ENCODE measurements at regions not wholly inside any gene's neighbourhood (a gene's known extent, or its start where the extent isn't known, plus 50 kb on each side); places are given as distances from the start of the nearest gene placed in this dataset.
A peak's percentile ranks its signal among the peaks of the same experiment; 100 is the strongest.

DNA sequence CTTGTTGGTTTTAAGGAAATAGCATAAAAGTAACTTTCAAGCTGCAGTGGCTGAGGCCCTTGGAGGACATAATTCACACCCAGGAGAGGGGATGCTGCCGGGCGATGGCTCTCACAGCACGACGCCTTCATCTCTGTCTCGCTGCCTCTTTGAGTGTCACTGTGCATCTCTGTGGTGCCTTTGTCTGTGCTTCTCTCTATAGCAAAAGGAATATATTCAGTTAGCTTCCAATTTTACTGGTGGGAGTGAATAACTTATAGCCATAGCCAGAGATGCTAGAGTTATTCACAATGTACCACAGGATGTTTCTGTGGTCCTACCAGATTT is 276.7 kb downstream of the SYK start:
- no peaks in the 10 kb centered on the region for H3K36me3 Mint-ChIP-seq (ENCODE audit: low read depth, unreplicated experiment)
- H3K4me3 Mint-ChIP-seq (ENCODE audit: unreplicated experiment): no peak overlapping the region
- no peak for TF ChIP-seq EZH2 (IDR thresholded peaks at IDR 0.05; ENCODE audit: insufficient read depth, low read length)
- TF ChIP-seq, protein P1, sequence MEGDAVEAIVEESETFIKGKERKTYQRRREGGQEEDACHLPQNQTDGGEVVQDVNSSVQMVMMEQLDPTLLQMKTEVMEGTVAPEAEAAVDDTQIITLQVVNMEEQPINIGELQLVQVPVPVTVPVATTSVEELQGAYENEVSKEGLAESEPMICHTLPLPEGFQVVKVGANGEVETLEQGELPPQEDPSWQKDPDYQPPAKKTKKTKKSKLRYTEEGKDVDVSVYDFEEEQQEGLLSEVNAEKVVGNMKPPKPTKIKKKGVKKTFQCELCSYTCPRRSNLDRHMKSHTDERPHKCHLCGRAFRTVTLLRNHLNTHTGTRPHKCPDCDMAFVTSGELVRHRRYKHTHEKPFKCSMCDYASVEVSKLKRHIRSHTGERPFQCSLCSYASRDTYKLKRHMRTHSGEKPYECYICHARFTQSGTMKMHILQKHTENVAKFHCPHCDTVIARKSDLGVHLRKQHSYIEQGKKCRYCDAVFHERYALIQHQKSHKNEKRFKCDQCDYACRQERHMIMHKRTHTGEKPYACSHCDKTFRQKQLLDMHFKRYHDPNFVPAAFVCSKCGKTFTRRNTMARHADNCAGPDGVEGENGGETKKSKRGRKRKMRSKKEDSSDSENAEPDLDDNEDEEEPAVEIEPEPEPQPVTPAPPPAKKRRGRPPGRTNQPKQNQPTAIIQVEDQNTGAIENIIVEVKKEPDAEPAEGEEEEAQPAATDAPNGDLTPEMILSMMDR (IDR thresholded peaks at IDR 0.05; ENCODE audit: insufficient read depth, low read depth, low read length): no peak
- H3K4me2 ChIP-seq (ENCODE audit: low read length): no peak overlapping the region
- no peak overlapping the region for H3K27ac Mint-ChIP-seq (ENCODE audit: unreplicated experiment)
- H3K27me3 Mint-ChIP-seq (ENCODE audit: low read depth, unreplicated experiment): peaks cover 5% of the 10 kb centered on the region
- H3K4me1 Mint-ChIP-seq (ENCODE audit: low read depth, unreplicated experiment): peaks cover 2% of the 10 kb centered on the region
- FAIRE-seq (no peak), DNase-seq (ENCODE audit: low read depth) (no peak)
- H3K27me3 ChIP-seq (ENCODE audit: insufficient read depth, low read length): no peaks in the 10 kb centered on the region
- no peak overlapping the region for H3K4me3 ChIP-seq (ENCODE audit: insufficient read depth, low read depth, low read length)
- H3K9me3 Mint-ChIP-seq (ENCODE audit: unreplicated experiment): peaks cover 1% of the 10 kb centered on the region
- no peaks in the 10 kb centered on the region for H4K20me1 ChIP-seq (ENCODE audit: insufficient read depth, low read length)
- H3K9ac ChIP-seq (ENCODE audit: low read length): no peak overlapping the region
- no peak overlapping the region for H3K27ac ChIP-seq (ENCODE audit: low read depth, low read length)
- H3K36me3 ChIP-seq (ENCODE audit: insufficient read depth, low read length): no peaks in the 10 kb centered on the region
- no peaks in the 10 kb centered on the region for H3K4me1 ChIP-seq (ENCODE audit: insufficient read depth, low read length)
- no peaks in the 10 kb centered on the region for H3K9me3 ChIP-seq (ENCODE audit: insufficient read depth, low read depth, low read length)
- no peaks in the 10 kb centered on the region for H3K79me2 ChIP-seq (ENCODE audit: insufficient read depth, low read length)
- H2AFZ ChIP-seq (ENCODE audit: low read depth, low read length): no peak overlapping the region

DNA sequence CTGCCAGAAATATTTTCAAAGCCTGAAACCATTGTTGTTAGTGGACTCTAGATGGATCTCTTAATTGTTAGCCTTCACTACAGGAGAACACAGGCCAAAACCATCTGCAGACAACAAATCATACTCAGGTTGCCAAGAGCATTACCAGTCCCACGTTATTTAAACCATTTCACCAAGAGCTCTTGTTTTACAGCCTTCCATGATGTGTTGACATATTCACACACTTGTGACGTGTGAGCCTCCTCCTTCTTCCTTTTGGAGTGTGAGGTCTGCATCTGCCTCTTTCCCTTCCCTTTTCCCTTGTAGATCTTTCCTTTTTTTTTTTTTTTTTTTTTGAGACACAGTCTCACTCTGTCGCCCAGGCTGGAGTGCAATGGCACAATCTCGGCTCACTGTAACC is 279.0 kb downstream of the AUH start:
- Histone ChIP-seq H3K27me3 (ENCODE audit: insufficient read depth, low read length) (no peaks in the 10 kb centered on the region), H3K27ac (ENCODE audit: low read depth, low read length) (no peak overlapping the region), H3K4me1 (ENCODE audit: insufficient read depth, low read length) (no peaks in the 10 kb centered on the region), H3K4me2 (ENCODE audit: low read length) (no peak overlapping the region), H3K9me3 (ENCODE audit: insufficient read depth, low read depth, low read length) (no peaks in the 10 kb centered on the region), H2AFZ (ENCODE audit: low read depth, low read length) (no peak overlapping the region), H4K20me1 (ENCODE audit: insufficient read depth, low read length) (no peaks in the 10 kb centered on the region), H3K9ac (ENCODE audit: low read length) (no peak overlapping the region), H3K36me3 (ENCODE audit: insufficient read depth, low read length) (no peaks in the 10 kb centered on the region), H3K79me2 (ENCODE audit: insufficient read depth, low read length) (no peaks in the 10 kb centered on the region), H3K4me3 (ENCODE audit: insufficient read depth, low read depth, low read length) (no peak overlapping the region)
- Mint-ChIP-seq H3K27ac (ENCODE audit: unreplicated experiment) (no peak overlapping the region), H3K9me3 (ENCODE audit: unreplicated experiment) (no peaks in the 10 kb centered on the region), H3K4me3 (ENCODE audit: unreplicated experiment) (peak overlapping the region; percentile 55), H3K36me3 (ENCODE audit: low read depth, unreplicated experiment) (no peaks in the 10 kb centered on the region), H3K27me3 (ENCODE audit: low read depth, unreplicated experiment) (peaks cover 4% of the 10 kb centered on the region), H3K4me1 (ENCODE audit: low read depth, unreplicated experiment) (no peaks in the 10 kb centered on the region)
- TF ChIP-seq EZH2 (IDR thresholded peaks at IDR 0.05; ENCODE audit: insufficient read depth, low read length): no peak
- DNase-seq (ENCODE audit: low read depth) (no peak), FAIRE-seq (no peak)

DNA sequence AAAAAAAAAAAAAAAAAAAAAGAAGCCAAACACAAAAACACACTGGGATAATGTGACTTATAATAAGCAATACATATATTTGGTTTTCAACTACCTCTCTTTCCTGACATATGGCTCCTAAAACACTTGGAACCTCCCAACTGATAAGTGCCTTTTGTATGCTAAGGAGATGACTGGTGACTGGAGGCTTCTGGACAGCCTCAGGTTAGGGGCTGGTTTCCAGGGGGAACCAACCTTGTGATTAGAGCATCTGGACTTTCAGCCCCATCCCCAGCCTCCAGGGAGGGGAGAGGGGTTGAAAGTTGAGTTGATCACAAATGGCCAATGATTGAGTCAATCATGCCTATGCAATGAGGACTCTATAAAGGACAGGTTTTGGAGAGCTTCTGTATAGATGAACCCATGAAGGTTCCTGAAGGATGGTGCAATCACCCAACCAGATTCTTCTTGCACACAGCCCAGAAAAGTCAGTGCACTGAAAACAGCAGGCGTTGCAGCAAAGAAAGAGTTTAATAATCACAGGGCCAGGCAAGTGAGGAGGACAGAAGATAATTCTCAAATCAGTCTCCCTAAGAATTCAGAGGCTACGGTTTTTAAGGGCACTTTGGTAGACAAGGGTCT is 276.7 kb downstream of the AUH start:
- no peaks in the 10 kb centered on the region for H3K27me3 ChIP-seq (ENCODE audit: insufficient read depth, low read length)
- no peaks in the 10 kb centered on the region for H3K79me2 ChIP-seq (ENCODE audit: insufficient read depth, low read length)
- H3K36me3 Mint-ChIP-seq (ENCODE audit: low read depth, unreplicated experiment): no peaks in the 10 kb centered on the region
- no peak overlapping the region for H3K9ac ChIP-seq (ENCODE audit: low read length)
- FAIRE-seq: no peak
- no peak overlapping the region for H3K27ac ChIP-seq (ENCODE audit: low read depth, low read length)
- H3K27ac Mint-ChIP-seq (ENCODE audit: unreplicated experiment): no peak overlapping the region
- TF ChIP-seq, protein P1 (IDR thresholded peaks at IDR 0.05; ENCODE audit: insufficient read depth, low read depth, low read length): no peak
- TF ChIP-seq EZH2 (IDR thresholded peaks at IDR 0.05; ENCODE audit: insufficient read depth, low read length): no peak
- no peaks in the 10 kb centered on the region for H4K20me1 ChIP-seq (ENCODE audit: insufficient read depth, low read length)
- no peak overlapping the region for H3K4me3 ChIP-seq (ENCODE audit: insufficient read depth, low read depth, low read length)
- no peak overlapping the region for H3K4me2 ChIP-seq (ENCODE audit: low read length)
- H3K9me3 Mint-ChIP-seq (ENCODE audit: unreplicated experiment): no peaks in the 10 kb centered on the region
- H3K4me1 Mint-ChIP-seq (ENCODE audit: low read depth, unreplicated experiment): no peaks in the 10 kb centered on the region
- H3K36me3 ChIP-seq (ENCODE audit: insufficient read depth, low read length): no peaks in the 10 kb centered on the region
- no peaks in the 10 kb centered on the region for H3K9me3 ChIP-seq (ENCODE audit: insufficient read depth, low read depth, low read length)
- H3K4me1 ChIP-seq (ENCODE audit: insufficient read depth, low read length): no peaks in the 10 kb centered on the region
- no peak for DNase-seq (ENCODE audit: low read depth)
- H3K4me3 Mint-ChIP-seq (ENCODE audit: unreplicated experiment): no peak overlapping the region
- H3K27me3 Mint-ChIP-seq (ENCODE audit: low read depth, unreplicated experiment): peaks cover 13% of the 10 kb centered on the region
- H2AFZ ChIP-seq (ENCODE audit: low read depth, low read length): no peak overlapping the region

Measured in astrocyte (in vitro differentiated cells and primary cell).